MCF 10A (cell line): ENCODE measurements at regions not wholly inside any gene's neighbourhood (a gene's known extent, or its start where the extent isn't known, plus 50 kb on each side); places are given as distances from the start of the nearest gene placed in this dataset.

ENCODE experiments used
- BruUV-seq: library from RNA; stranded (reverse); fragments of 400-500 nt; replicated peaks from 2 replicates; lab custom pipeline; 2021; lab: Mats Ljungman, UMichigan
- CTCF ChIA-PET: fragments of 300-600 bp; sonication (Branson Sonifier 250); formaldehyde crosslinking; extraction: SDS; loops from one replicate; lab custom pipeline; 2021; ENCODE audit warnings: antibody characterized with exemption, inconsistent platforms; lab: Yijun Ruan, JAX
- POLR2A ChIA-PET: fragments of 300-600, 350-650 bp; sonication (Branson Sonifier 250); formaldehyde crosslinking; extraction: SDS; loops from one replicate; lab custom pipeline; 2020; ENCODE audit warnings: antibody characterized with exemption, inconsistent platforms; lab: Yijun Ruan, JAX
- DNase-seq: peaks from one replicate; pipeline ENCODE4 v3.0.0-alpha.2; 2018; ENCODE audit not compliant: unreplicated experiment
- H3K27ac Mint-ChIP-seq: one replicate; pipeline ENCODE4 v1.8.0; 2022; ENCODE audit warnings: mild to moderate bottlenecking, low read depth, mixed read lengths; ENCODE audit not compliant: unreplicated experiment
- H3K27me3 Mint-ChIP-seq: one replicate; pipeline ENCODE4 v1.8.0; 2022; ENCODE audit warnings: mixed read lengths; ENCODE audit not compliant: insufficient read depth, unreplicated experiment
- H3K36me3 Mint-ChIP-seq: one replicate; pipeline ENCODE4 v1.8.0; 2022; ENCODE audit warnings: mild to moderate bottlenecking, moderate library complexity, mixed read lengths; ENCODE audit not compliant: insufficient read depth, unreplicated experiment
- H3K4me1 Mint-ChIP-seq: one replicate; pipeline ENCODE4 v1.8.0; 2022; ENCODE audit warnings: mixed read lengths; ENCODE audit not compliant: insufficient read depth, unreplicated experiment
- H3K4me3 Mint-ChIP-seq: one replicate; pipeline ENCODE4 v1.8.0; 2022; ENCODE audit warnings: mild to moderate bottlenecking, moderate library complexity, mixed read lengths; ENCODE audit not compliant: unreplicated experiment
- H3K9me3 Mint-ChIP-seq: one replicate; pipeline ENCODE4 v1.8.0; 2022; ENCODE audit warnings: mixed read lengths; ENCODE audit not compliant: unreplicated experiment
- intact Hi-C: fragments of 100-400 bp; cut with micrococcal nuclease; formaldehyde crosslinking; loops from 2 replicates; pipeline ENCODE4 v1.14.1; 2022
- TF ChIP-seq, protein P1 (sequence below): fragments of 200-600 bp; IDR thresholded peaks from one replicate; pipeline ENCODE4 v1.8.0; 2022; ENCODE audit warnings: antibody characterized with exemption, mild to moderate bottlenecking; ENCODE audit not compliant: unreplicated experiment

DNA sequence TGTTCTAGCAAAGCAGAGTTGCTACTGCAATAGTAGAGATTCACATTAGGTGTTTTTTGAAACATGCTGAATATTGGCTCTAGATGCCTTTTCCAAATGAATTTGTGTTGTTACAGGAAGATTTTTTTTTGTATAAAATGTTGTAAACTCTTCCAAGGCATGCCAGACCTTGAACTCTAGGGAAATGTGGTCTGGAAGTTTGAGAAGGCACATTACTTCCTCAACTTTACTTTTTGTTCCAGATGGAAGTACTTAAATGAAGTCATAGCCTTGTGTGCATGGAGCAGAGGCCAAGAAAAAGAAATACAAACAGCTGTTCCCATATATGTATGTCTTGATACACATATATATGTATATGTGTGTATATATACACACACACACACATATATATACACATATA lies 585.7 kb upstream of the MARCKS start:
- CTCF ChIA-PET: interaction anchor here (0.7 kb wide), 1 partner anchor 68 kb away, joined by 5 read pairs; no protein-coding TSS in a partner anchor
- no TSS peak for BruUV-seq
- TF ChIP-seq, protein P1, sequence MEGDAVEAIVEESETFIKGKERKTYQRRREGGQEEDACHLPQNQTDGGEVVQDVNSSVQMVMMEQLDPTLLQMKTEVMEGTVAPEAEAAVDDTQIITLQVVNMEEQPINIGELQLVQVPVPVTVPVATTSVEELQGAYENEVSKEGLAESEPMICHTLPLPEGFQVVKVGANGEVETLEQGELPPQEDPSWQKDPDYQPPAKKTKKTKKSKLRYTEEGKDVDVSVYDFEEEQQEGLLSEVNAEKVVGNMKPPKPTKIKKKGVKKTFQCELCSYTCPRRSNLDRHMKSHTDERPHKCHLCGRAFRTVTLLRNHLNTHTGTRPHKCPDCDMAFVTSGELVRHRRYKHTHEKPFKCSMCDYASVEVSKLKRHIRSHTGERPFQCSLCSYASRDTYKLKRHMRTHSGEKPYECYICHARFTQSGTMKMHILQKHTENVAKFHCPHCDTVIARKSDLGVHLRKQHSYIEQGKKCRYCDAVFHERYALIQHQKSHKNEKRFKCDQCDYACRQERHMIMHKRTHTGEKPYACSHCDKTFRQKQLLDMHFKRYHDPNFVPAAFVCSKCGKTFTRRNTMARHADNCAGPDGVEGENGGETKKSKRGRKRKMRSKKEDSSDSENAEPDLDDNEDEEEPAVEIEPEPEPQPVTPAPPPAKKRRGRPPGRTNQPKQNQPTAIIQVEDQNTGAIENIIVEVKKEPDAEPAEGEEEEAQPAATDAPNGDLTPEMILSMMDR: no peak
- Mint-ChIP-seq H3K27ac (no peak overlapping the region), H3K4me1 (no peaks in the 10 kb centered on the region), H3K9me3 (peaks cover 22% of the 10 kb centered on the region), H3K36me3 (no peaks in the 10 kb centered on the region), H3K4me3 (no peak overlapping the region), H3K27me3 (no peaks in the 10 kb centered on the region)
- POLR2A ChIA-PET: no interaction called here
- DNase-seq: no peak
- intact Hi-C loops: no loop called here

DNA sequence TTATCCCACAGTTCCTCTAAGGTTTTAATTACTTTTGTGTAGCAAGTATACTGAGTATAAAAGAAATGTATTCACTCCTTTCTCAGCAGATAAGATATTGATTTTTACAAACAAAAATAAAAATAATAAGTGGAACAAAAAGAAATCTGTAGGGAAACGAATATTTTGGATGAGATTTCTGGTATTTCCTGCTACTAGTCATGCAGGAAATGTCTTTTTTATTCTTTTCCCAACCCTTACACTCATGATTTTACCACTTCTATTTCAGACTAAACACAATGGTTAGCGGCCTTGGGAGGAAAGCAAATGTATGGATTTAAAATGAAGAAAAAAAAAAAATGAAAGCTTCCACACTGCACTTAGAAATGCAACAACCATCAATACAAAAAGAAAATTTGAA lies 580.5 kb upstream of the MARCKS start:
- CTCF ChIA-PET: interaction anchor here (0.6 kb wide), 1 partner anchor 315 kb away, joined by 3 read pairs; no protein-coding TSS in a partner anchor
- Mint-ChIP-seq H3K36me3 (no peaks in the 10 kb centered on the region), H3K27me3 (no peaks in the 10 kb centered on the region), H3K4me3 (no peak overlapping the region), H3K4me1 (no peaks in the 10 kb centered on the region), H3K9me3 (no peaks in the 10 kb centered on the region), H3K27ac (no peak overlapping the region)
- BruUV-seq: no TSS peak
- intact Hi-C loops: no loop called here
- POLR2A ChIA-PET: no interaction called here
- TF ChIP-seq, protein P1: no peak
- no peak for DNase-seq

DNA sequence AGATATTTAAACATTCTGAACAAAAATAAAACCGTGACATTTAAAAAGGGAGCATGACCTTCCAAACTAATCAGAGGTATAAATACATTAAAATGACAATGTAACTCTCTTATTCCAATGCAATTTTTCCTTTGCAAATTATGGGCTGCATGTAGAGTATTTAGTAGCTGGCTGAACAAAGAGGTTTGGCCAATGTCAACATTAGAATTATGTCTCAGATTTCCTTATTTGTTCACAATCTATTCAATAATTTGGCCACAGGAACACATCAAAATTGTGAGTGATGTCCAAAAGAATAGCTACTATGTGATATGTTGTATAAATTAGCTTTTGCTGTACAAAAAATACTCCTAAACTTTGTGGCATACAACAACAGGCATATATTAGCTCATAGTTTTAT lies 580.0 kb upstream of the MARCKS start:
- CTCF ChIA-PET: interaction anchor here (0.6 kb wide), 1 partner anchor 315 kb away, joined by 3 read pairs; no protein-coding TSS in a partner anchor
- intact Hi-C loops: no loop called here
- Mint-ChIP-seq H3K4me1 (no peaks in the 10 kb centered on the region), H3K4me3 (no peak overlapping the region), H3K27ac (no peak overlapping the region), H3K9me3 (no peaks in the 10 kb centered on the region), H3K36me3 (no peaks in the 10 kb centered on the region), H3K27me3 (no peaks in the 10 kb centered on the region)
- BruUV-seq: no TSS peak
- no peak for DNase-seq
- POLR2A ChIA-PET: no interaction called here
- TF ChIP-seq, protein P1: no peak

DNA sequence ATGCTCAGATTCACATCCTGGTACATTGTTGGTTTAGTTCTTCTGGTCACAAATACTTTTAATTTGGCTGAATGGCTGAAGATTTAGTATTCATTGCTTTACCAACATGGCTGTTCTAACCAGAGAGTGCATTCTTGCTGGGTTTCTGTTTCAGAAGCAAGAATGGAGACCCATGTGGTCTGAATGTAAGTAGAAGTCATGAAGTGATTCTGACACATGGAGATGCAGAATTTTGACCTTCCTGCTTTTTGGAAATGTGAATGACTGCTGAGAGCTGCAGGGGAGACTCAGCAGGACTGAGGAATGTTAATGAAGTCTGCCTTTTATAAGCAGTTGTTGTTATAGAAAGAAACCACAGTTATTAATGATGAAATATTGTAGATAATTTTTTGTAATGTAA lies 576.1 kb upstream of the MARCKS start:
- H3K4me1 Mint-ChIP-seq: no peaks in the 10 kb centered on the region
- intact Hi-C loops: no loop called here
- no peaks in the 10 kb centered on the region for H3K27me3 Mint-ChIP-seq
- DNase-seq: no peak
- BruUV-seq: no TSS peak
- ChIA-PET POLR2A (no interaction called here), CTCF (interaction anchor here (0.6 kb wide), 1 partner anchor 657 kb away, joined by 3 read pairs; no protein-coding TSS in a partner anchor)
- peaks cover 10% of the 10 kb centered on the region for H3K9me3 Mint-ChIP-seq
- no peak overlapping the region for H3K27ac Mint-ChIP-seq
- TF ChIP-seq, protein P1: no peak
- no peaks in the 10 kb centered on the region for H3K36me3 Mint-ChIP-seq
- no peak overlapping the region for H3K4me3 Mint-ChIP-seq
